ENCODE measurements at regions not wholly inside any gene's neighbourhood (a gene's known extent, or its start where the extent isn't known, plus 50 kb on each side); places are given as distances from the start of the nearest gene placed in this dataset.

DNA sequence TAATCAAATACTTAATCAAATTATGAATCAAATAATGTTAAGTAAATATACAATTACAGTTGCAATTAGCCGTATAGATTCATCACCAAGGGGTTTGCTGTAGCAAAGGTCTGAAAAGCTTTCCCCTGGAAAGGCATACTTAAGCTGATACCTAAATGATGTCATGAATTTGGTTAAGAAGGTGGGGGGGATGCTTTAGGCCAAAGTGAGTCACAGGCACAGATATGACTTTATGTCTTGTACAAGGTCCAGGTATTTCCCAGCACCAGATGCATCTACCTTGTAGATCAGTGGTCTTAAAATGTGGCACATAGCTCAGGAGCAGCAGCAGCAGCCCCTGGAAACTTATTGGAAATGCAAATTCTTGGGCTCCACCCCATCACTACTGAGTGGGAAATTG, 557.3 kb upstream of the CDH4 start:
- no peaks in the 10 kb centered on the region for H3K4me1 ChIP-seq (ENCODE audit: control insufficient read depth in 1 of 2, insufficient read depth in 1 of 2, low read depth in 1 of 2, low read length in 1 of 2)
- no peaks in the 10 kb centered on the region for H3K36me3 ChIP-seq
- H3K27ac ChIP-seq, result no peak overlapping the region
- TF ChIP-seq, protein P1, sequence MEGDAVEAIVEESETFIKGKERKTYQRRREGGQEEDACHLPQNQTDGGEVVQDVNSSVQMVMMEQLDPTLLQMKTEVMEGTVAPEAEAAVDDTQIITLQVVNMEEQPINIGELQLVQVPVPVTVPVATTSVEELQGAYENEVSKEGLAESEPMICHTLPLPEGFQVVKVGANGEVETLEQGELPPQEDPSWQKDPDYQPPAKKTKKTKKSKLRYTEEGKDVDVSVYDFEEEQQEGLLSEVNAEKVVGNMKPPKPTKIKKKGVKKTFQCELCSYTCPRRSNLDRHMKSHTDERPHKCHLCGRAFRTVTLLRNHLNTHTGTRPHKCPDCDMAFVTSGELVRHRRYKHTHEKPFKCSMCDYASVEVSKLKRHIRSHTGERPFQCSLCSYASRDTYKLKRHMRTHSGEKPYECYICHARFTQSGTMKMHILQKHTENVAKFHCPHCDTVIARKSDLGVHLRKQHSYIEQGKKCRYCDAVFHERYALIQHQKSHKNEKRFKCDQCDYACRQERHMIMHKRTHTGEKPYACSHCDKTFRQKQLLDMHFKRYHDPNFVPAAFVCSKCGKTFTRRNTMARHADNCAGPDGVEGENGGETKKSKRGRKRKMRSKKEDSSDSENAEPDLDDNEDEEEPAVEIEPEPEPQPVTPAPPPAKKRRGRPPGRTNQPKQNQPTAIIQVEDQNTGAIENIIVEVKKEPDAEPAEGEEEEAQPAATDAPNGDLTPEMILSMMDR (IDR thresholded peaks at IDR 0.05), result no peak
- H3K4me3 ChIP-seq (ENCODE audit: low read depth in 1 of 2, low read length in 1 of 2), result no peak overlapping the region
- H3K9me3 ChIP-seq, result no peaks in the 10 kb centered on the region
- peaks cover 17% of the 10 kb centered on the region for H3K27me3 ChIP-seq

DNA sequence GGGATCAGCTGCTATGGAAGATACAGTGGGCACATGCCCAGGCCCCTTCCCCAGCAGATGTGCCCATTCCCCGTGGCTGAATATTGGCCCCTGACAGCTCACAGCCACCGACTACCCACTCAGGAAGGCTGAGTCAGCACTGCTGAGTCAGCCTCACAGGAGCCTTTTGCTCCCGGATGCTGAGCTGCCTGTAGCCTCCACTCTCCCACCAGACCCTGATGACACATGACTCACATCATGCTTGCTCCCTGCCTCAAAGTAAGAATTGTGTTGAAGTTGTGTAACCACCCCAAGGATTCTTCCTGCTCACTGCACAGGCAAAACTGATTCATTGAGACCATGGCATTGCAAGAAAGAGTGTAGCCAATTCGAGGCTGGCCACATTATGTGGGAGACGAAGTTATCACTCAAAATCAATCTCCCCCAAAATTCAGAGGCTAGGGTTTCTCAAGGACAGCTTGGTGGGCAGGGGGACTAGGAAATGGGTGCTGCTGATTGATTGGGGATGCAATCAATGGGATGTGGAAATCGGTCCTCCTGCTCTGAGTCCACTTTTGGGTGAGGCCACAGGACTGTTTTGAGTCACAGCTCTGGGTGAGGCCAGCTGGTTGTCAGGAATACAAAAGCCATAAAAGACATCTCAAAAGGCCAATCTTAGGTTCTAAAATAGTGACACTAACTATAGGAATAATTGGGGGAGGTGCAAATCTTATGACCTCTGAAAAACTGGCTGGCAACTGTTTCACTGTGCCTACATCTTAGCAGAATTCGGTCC, 556.6 kb upstream of the CDH4 start:
- peaks cover 17% of the 10 kb centered on the region for H3K27me3 ChIP-seq
- H3K4me1 ChIP-seq (ENCODE audit: control insufficient read depth in 1 of 2, insufficient read depth in 1 of 2, low read depth in 1 of 2, low read length in 1 of 2), result no peaks in the 10 kb centered on the region
- no peak overlapping the region for H3K27ac ChIP-seq
- no peak overlapping the region for H3K4me3 ChIP-seq (ENCODE audit: low read depth in 1 of 2, low read length in 1 of 2)
- TF ChIP-seq, protein P1 (IDR thresholded peaks at IDR 0.05), result no peak
- no peaks in the 10 kb centered on the region for H3K36me3 ChIP-seq
- no peaks in the 10 kb centered on the region for H3K9me3 ChIP-seq

DNA sequence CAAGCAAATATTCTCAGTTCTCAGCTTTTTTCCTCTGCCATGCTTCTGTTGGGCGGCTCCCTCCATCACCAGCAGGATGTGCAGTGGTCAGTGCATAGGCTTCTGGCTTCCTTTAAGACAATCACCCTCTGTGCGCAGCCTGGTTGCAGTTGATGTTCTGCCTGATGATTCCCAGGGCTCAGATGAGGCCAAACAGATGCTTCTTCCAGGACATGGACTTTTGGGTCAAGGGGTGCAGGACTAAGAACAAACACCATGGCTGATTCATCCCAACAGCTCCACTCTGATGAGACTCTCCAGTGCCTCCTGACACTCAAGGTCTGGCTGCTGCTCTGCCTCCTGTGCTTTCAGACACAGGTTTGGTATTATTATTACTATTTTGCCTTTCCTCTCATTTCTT, 554.8 kb upstream of the CDH4 start:
- H3K27ac ChIP-seq, result no peak overlapping the region
- TF ChIP-seq, protein P1 (IDR thresholded peaks at IDR 0.05), result no peak

DNA sequence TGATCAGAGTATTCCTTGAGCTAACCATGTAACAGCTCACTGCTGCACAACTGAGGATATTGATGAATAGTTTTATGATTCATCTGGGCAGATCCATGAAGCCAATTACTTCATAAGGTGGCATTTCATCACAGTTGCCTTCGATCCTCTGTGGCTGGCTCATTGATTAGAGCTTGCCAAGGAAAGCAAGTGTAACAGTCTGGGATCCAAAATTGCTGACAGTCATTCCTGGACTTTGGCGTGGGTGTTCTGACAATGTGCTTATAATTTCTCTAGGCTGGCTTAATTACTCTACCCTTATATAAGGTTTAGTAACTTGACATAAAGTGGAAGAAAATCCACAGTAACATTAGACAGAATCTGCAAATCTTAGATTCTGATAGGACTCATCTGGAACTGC, 551.3 kb upstream of the CDH4 start:
- Histone ChIP-seq H3K4me3 (ENCODE audit: low read depth in 1 of 2, low read length in 1 of 2) (no peak overlapping the region), H3K4me1 (ENCODE audit: control insufficient read depth in 1 of 2, insufficient read depth in 1 of 2, low read depth in 1 of 2, low read length in 1 of 2) (no peaks in the 10 kb centered on the region), H3K36me3 (no peaks in the 10 kb centered on the region), H3K27me3 (no peaks in the 10 kb centered on the region), H3K9me3 (no peaks in the 10 kb centered on the region), H3K27ac (no peak overlapping the region)
- TF ChIP-seq, protein P1 (IDR thresholded peaks at IDR 0.05), result no peak

More for the DNA sequence above, 554.8 kb upstream of the CDH4 start:
- no peak overlapping the region for H3K4me3 ChIP-seq (ENCODE audit: low read depth in 1 of 2, low read length in 1 of 2)
- H3K36me3 ChIP-seq, result no peaks in the 10 kb centered on the region
- H3K4me1 ChIP-seq (ENCODE audit: control insufficient read depth in 1 of 2, insufficient read depth in 1 of 2, low read depth in 1 of 2, low read length in 1 of 2), result no peaks in the 10 kb centered on the region
- no peaks in the 10 kb centered on the region for H3K9me3 ChIP-seq
- H3K27me3 ChIP-seq, result peaks cover 11% of the 10 kb centered on the region

DNA sequence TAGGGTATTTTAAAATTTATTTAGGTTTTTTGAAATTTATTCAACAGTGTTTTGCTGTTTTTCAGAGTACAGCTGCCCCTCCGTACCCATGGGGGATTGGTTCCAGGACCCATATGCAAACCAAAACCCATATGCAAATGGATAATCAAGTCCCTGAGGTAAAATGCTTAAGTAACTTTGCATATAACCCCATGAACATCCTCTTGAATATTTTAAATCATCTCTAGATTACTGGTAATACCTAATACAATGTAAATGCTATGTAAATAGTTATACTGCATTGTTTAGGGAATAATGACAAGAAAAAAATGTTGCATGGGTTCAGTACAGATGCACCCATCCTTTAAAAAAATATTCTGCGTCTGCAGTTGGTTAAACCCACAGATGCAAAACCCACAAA, 547.9 kb upstream of the CDH4 start:
- H3K27me3 ChIP-seq, result no peaks in the 10 kb centered on the region
- H3K4me3 ChIP-seq (ENCODE audit: low read depth in 1 of 2, low read length in 1 of 2), result no peak overlapping the region
- no peak overlapping the region for H3K27ac ChIP-seq
- H3K9me3 ChIP-seq, result no peaks in the 10 kb centered on the region
- H3K36me3 ChIP-seq, result no peaks in the 10 kb centered on the region
- TF ChIP-seq, protein P1 (IDR thresholded peaks at IDR 0.05), result no peak
- H3K4me1 ChIP-seq (ENCODE audit: control insufficient read depth in 1 of 2, insufficient read depth in 1 of 2, low read depth in 1 of 2, low read length in 1 of 2), result no peaks in the 10 kb centered on the region
